C4-2B (cell line): ENCODE measurements at regions not wholly inside any gene's neighbourhood (a gene's known extent, or its start where the extent isn't known, plus 50 kb on each side); places are given as distances from the start of the nearest gene placed in this dataset.

Source experiments
- H3K27ac ChIP-seq: fragments of 450-650 bp; 2 replicates; pipeline ENCODE4 v1.5.1; 2017
- CTCF ChIP-seq: fragments of 450-650 bp; conservative IDR thresholded peaks from 2 replicates; pipeline ENCODE4 v1.5.1; 2017; ENCODE audit warnings: mild to moderate bottlenecking
- ZFX ChIP-seq: fragments of 450-650 bp; IDR thresholded peaks from 2 replicates; pipeline ENCODE4 v1.6.1; 2017

- H3K27ac ChIP-seq = no peak overlapping the region
These were observed 1338.4 kb downstream of the TBC1D22A start for GRCh38 chr22:48100685-48101417.

GRCh38 chr22:48099671-48100070 lies 1337.2 kb downstream of the TBC1D22A start:
- TF ChIP-seq ZFX (no peak), CTCF (no peak)
- no peak overlapping the region for H3K27ac ChIP-seq

More at GRCh38 chr22:48100685-48101417, 1338.4 kb downstream of the TBC1D22A start:
- TF ChIP-seq ZFX = no peak

GRCh38 chr22:48099251-48099650 lies 1336.8 kb downstream of the TBC1D22A start:
- no peak for TF ChIP-seq ZFX
- H3K27ac ChIP-seq = no peak overlapping the region

GRCh38 chr22:48098921-48099245 lies 1336.4 kb downstream of the TBC1D22A start:
- TF ChIP-seq CTCF (no peak), ZFX (no peak)
- no peak overlapping the region for H3K27ac ChIP-seq

- TF ChIP-seq CTCF (no peak), ZFX (no peak)
- no peak overlapping the region for H3K27ac ChIP-seq
These were observed 1335.9 kb downstream of the TBC1D22A start for GRCh38 chr22:48098243-48098920.

- no peak overlapping the region for H3K27ac ChIP-seq
- no peak for TF ChIP-seq CTCF
- TF ChIP-seq ZFX = no peak
These were observed 1335.3 kb downstream of the TBC1D22A start for GRCh38 chr22:48097723-48098122.

GRCh38 chr22:48096851-48097665 lies 1334.6 kb downstream of the TBC1D22A start:
- TF ChIP-seq CTCF = no peak
- TF ChIP-seq ZFX = no peak
- no peak overlapping the region for H3K27ac ChIP-seq

- no peak overlapping the region for H3K27ac ChIP-seq
- TF ChIP-seq CTCF = no peak
- no peak for TF ChIP-seq ZFX
These were observed 1334.0 kb downstream of the TBC1D22A start for GRCh38 chr22:48096411-48096810.
